ENCODE measurements at regions not wholly inside any gene's neighbourhood (a gene's known extent, or its start where the extent isn't known, plus 50 kb on each side); places are given as distances from the start of the nearest gene placed in this dataset.
A peak's percentile ranks its signal among the peaks of the same experiment; 100 is the strongest.
"Not testable (repeated sequence)": the region's sequence is repeated elsewhere in the genome, so short reads cannot be mapped to it uniquely, and the experiment has no call there.

- no peak for FAIRE-seq
These were observed 91.3 kb downstream of the ZNF467 start for GRCh38 chr7:149682038-149682437.

GRCh38 chr7:149681274-149681673 lies 92.1 kb downstream of the ZNF467 start:
- no peak for FAIRE-seq

GRCh38 chr7:149680331-149681025 lies 92.9 kb downstream of the ZNF467 start:
- FAIRE-seq, result no peak

- not testable (repeated sequence) for FAIRE-seq
These were observed 98.5 kb downstream of the ZNF467 start for GRCh38 chr7:149674728-149675385.

GRCh38 chr7:149673006-149673405 lies 100.4 kb downstream of the ZNF467 start:
- FAIRE-seq, result no peak

- FAIRE-seq, result no peak
These were observed 103.1 kb downstream of the ZNF467 start for GRCh38 chr7:149670288-149670687.

- peak; percentile 37 for FAIRE-seq
These were observed 104.1 kb downstream of the ZNF467 start for GRCh38 chr7:149669121-149669818.

- no peak for FAIRE-seq
These were observed 106.9 kb downstream of the ZNF467 start for GRCh38 chr7:149666360-149666945.

GRCh38 chr7:149665618-149666017 lies 107.8 kb downstream of the ZNF467 start:
- not testable (repeated sequence) for FAIRE-seq

GRCh38 chr7:149664666-149665065 lies 108.7 kb downstream of the ZNF467 start:
- no peak for FAIRE-seq

GRCh38 chr7:149664176-149664575 lies 109.2 kb downstream of the ZNF467 start:
- FAIRE-seq, result no peak

- no peak for FAIRE-seq
These were observed 110.7 kb downstream of the ZNF467 start for GRCh38 chr7:149662591-149663095.

- FAIRE-seq, result no peak
These were observed 117.6 kb downstream of the ZNF467 start for GRCh38 chr7:149655784-149656183.

GRCh38 chr7:149654588-149654987 lies 118.8 kb downstream of the ZNF467 start:
- FAIRE-seq, result no peak

- not testable (repeated sequence) for FAIRE-seq
These were observed 123.2 kb downstream of the ZNF467 start for GRCh38 chr7:149650190-149650589.

- no peak for FAIRE-seq
These were observed 128.6 kb downstream of the ZNF467 start for GRCh38 chr7:149644754-149645153.

GRCh38 chr7:149642589-149642988 lies 130.8 kb downstream of the ZNF467 start:
- FAIRE-seq, result no peak

- FAIRE-seq, result no peak
These were observed 134.6 kb downstream of the ZNF467 start for GRCh38 chr7:149638566-149639320.

- no peak for FAIRE-seq
These were observed 135.3 kb downstream of the ZNF467 start for GRCh38 chr7:149637911-149638565.

- FAIRE-seq, result no peak
These were observed 137.6 kb downstream of the ZNF467 start for GRCh38 chr7:149635561-149636329.

Data from endometrium (tissue), 2 donors.